ENCODE measurements at regions not wholly inside any gene's neighbourhood (a gene's known extent, or its start where the extent isn't known, plus 50 kb on each side); places are given as distances from the start of the nearest gene placed in this dataset.

GRCh38 chr14:92247341-92247740 is 75.6 kb upstream of the SLC24A4 start:
- BruUV-seq (replicated peaks) = no TSS peak
- no peak overlapping the region for H2BK120ac ChIP-seq (ENCODE audit: low read depth, low read length)
- H3K56ac ChIP-seq (ENCODE audit: extremely low read depth, insufficient read depth, low read length) = no peak overlapping the region
- no peaks in the 10 kb centered on the region for H3K36me3 ChIP-seq (ENCODE audit: control insufficient read depth, insufficient read depth, low read length)
- H3K14ac ChIP-seq (replicated peaks; ENCODE audit: low read depth, low read length) = no peak overlapping the region
- no peak overlapping the region for H2AK9ac ChIP-seq (replicated peaks; ENCODE audit: low read depth, low read length, poor library complexity)
- TF ChIP-seq SMC3 (IDR thresholded peaks at IDR 0.05; ENCODE audit: low read depth, low read length) (no peak), FOS (IDR thresholded peaks at IDR 0.05; ENCODE audit: low read depth, low read length) (no peak), MAFK (IDR thresholded peaks at IDR 0.05; ENCODE audit: low read depth, low read length) (no peak), RAD21 (IDR thresholded peaks at IDR 0.05; ENCODE audit: low read length) (no peak), CEBPB (IDR thresholded peaks at IDR 0.05; ENCODE audit: low read depth, low read length) (no peak), BHLHE40 (IDR thresholded peaks at IDR 0.05; ENCODE audit: low read depth, low read length) (no peak), USF2 (IDR thresholded peaks at IDR 0.05; ENCODE audit: low read depth, low read length) (no peak), RFX5 (IDR thresholded peaks at IDR 0.05; ENCODE audit: low read depth, low read length) (no peak), MXI1 (IDR thresholded peaks at IDR 0.05; ENCODE audit: borderline replicate concordance, low read depth, low read length) (no peak), ELK1 (IDR thresholded peaks at IDR 0.05; ENCODE audit: borderline replicate concordance, low read depth, low read length) (no peak), MAZ (IDR thresholded peaks at IDR 0.05; ENCODE audit: borderline replicate concordance, low read depth, low read length) (no peak), POLR2A (IDR thresholded peaks at IDR 0.05; ENCODE audit: low read depth, low read length) (no peak), NFE2L2 (IDR thresholded peaks at IDR 0.05; ENCODE audit: low read depth, low read length) (no peak), CHD1 (IDR thresholded peaks at IDR 0.05; ENCODE audit: low read depth, low read length) (no peak), RCOR1 (IDR thresholded peaks at IDR 0.05; ENCODE audit: insufficient replicate concordance, low read length) (no peak)
- TF ChIP-seq, protein P1, sequence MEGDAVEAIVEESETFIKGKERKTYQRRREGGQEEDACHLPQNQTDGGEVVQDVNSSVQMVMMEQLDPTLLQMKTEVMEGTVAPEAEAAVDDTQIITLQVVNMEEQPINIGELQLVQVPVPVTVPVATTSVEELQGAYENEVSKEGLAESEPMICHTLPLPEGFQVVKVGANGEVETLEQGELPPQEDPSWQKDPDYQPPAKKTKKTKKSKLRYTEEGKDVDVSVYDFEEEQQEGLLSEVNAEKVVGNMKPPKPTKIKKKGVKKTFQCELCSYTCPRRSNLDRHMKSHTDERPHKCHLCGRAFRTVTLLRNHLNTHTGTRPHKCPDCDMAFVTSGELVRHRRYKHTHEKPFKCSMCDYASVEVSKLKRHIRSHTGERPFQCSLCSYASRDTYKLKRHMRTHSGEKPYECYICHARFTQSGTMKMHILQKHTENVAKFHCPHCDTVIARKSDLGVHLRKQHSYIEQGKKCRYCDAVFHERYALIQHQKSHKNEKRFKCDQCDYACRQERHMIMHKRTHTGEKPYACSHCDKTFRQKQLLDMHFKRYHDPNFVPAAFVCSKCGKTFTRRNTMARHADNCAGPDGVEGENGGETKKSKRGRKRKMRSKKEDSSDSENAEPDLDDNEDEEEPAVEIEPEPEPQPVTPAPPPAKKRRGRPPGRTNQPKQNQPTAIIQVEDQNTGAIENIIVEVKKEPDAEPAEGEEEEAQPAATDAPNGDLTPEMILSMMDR (conservative IDR thresholded peaks at IDR 0.05; ENCODE audit: low read depth, low read length) = no peak
- no CpG with 5 or more reads among the region's 4 CpGs for WGBS, 2 experiments (ENCODE audit: extremely low coverage in 2 of 2, insufficient read length in 1 of 2)
- no peak overlapping the region for H4K5ac ChIP-seq (ENCODE audit: low read depth, low read length)
- ChIA-PET CTCF (interaction anchor here (0.6 kb wide), 1 partner anchor 78 kb away, joined by 3 read pairs; no protein-coding TSS in a partner anchor), POLR2A (ENCODE audit: unreplicated experiment) (no interaction called here)
- no peak overlapping the region for H3K4me3 ChIP-seq (ENCODE audit: insufficient read depth, low read depth, low read length)
- H4K8ac ChIP-seq (ENCODE audit: low read depth in 2 of 2, low read length in 2 of 2) = no peak overlapping the region
- H4K91ac ChIP-seq (ENCODE audit: insufficient read depth, low read depth, low read length) = no peak overlapping the region
- no peaks in the 10 kb centered on the region for H4K20me1 ChIP-seq (ENCODE audit: insufficient read depth, low read length)
- DNase-seq (no peak), ATAC-seq (ENCODE audit: low read depth) (no peak)
- H3K4ac ChIP-seq (ENCODE audit: low read depth, low read length) = no peak overlapping the region
- H2AK5ac ChIP-seq (ENCODE audit: low read depth, low read length) = no peak overlapping the region
- H3K79me1 ChIP-seq (ENCODE audit: low read depth in 1 of 2, low read length in 2 of 2) = no peaks in the 10 kb centered on the region
- no peaks in the 10 kb centered on the region for H3K4me1 ChIP-seq (ENCODE audit: control insufficient read depth, insufficient read depth, low read length)
- no peak overlapping the region for H3K23ac ChIP-seq (ENCODE audit: low read depth, low read length)
- H3K9me3 ChIP-seq (ENCODE audit: control insufficient read depth, insufficient read depth, low read length) = peaks cover 6% of the 10 kb centered on the region
- H2BK15ac ChIP-seq (ENCODE audit: low read depth, low read length) = no peak overlapping the region
- no peak overlapping the region for H3K27ac ChIP-seq (ENCODE audit: insufficient read depth, low read length)
- H2BK5ac ChIP-seq (ENCODE audit: low read depth, low read length, poor library complexity, severe bottlenecking) = no peak overlapping the region
- in situ Hi-C loops (cut with MboI; ENCODE audit: low sequenced_read_pairs) (no loop called here), intact Hi-C loops (cut with micrococcal nuclease) (no loop called here), dilution Hi-C loops (cut with HindIII; ENCODE audit: low sequenced_read_pairs, unreplicated experiment) (no loop called here)
- H2BK20ac ChIP-seq (ENCODE audit: low read depth, low read length) = no peak overlapping the region
- no peaks in the 10 kb centered on the region for H3K9me1 ChIP-seq (ENCODE audit: insufficient read depth, low read length)
- H3K18ac ChIP-seq (ENCODE audit: low read depth, low read length) = no peak overlapping the region
- peaks cover 8% of the 10 kb centered on the region for H3K27me3 ChIP-seq (ENCODE audit: control insufficient read depth, insufficient read depth, low read length)
- no peak overlapping the region for H3K4me2 ChIP-seq (ENCODE audit: low read depth, low read length)
- no peak overlapping the region for H3K9ac ChIP-seq (ENCODE audit: low read depth, low read length)
- H2AFZ ChIP-seq (replicated peaks; ENCODE audit: low read length, poor library complexity) = no peak overlapping the region
